ENCODE measurements at regions not wholly inside any gene's neighbourhood (a gene's known extent, or its start where the extent isn't known, plus 50 kb on each side); places are given as distances from the start of the nearest gene placed in this dataset.
"Not testable (repeated sequence)": the region's sequence is repeated elsewhere in the genome, so short reads cannot be mapped to it uniquely, and the experiment has no call there.

GRCh38 chr12:46608431-46609272 lies 217.1 kb downstream of the SLC38A4 start:
- Histone ChIP-seq H3K27me3 (no peaks in the 10 kb centered on the region), H3K36me3 (no peaks in the 10 kb centered on the region; the same call in 1 of the 2 replicates), H3K9me3 (no peaks in the 10 kb centered on the region; the same call in none of the 2 replicates), H3K4me3 (no peak overlapping the region)
- DNase-seq: no peak

DNA sequence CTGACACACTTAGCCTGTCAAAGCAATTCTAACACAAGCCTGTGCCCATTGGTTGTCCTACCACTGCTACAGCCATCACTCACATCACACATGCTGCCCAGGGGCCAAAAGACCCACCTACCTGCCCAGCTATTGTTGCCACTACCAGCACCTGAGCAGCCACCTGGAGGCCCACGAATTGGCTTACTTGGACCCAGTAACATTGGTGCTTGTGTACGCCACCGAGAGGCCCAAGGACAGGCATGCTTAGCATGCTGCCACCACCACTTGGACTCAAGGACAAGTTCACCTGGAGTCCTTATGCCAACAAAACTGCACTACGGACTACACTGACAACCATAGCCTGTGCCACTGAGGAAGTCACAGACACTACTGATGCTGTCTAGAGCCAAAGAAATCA lies 221.1 kb downstream of the SLC38A4 start:
- peaks cover 5% of the 10 kb centered on the region for H3K9me3 ChIP-seq
- H3K27me3 ChIP-seq: no peaks in the 10 kb centered on the region
- no peak overlapping the region for H3K4me3 ChIP-seq
- no peaks in the 10 kb centered on the region for H3K36me3 ChIP-seq
- DNase-seq: no peak

- no peak for DNase-seq
- Histone ChIP-seq H3K36me3 (no peaks in the 10 kb centered on the region), H3K9me3 (peaks cover 8% of the 10 kb centered on the region), H3K27me3 (no peaks in the 10 kb centered on the region), H3K4me3 (no peak overlapping the region)
These were observed 221.9 kb downstream of the SLC38A4 start for GRCh38 chr12:46603776-46604456.

- H3K9me3 ChIP-seq: peaks cover 8% of the 10 kb centered on the region
These were observed 223.3 kb downstream of the SLC38A4 start for GRCh38 chr12:46602474-46602873.

DNA sequence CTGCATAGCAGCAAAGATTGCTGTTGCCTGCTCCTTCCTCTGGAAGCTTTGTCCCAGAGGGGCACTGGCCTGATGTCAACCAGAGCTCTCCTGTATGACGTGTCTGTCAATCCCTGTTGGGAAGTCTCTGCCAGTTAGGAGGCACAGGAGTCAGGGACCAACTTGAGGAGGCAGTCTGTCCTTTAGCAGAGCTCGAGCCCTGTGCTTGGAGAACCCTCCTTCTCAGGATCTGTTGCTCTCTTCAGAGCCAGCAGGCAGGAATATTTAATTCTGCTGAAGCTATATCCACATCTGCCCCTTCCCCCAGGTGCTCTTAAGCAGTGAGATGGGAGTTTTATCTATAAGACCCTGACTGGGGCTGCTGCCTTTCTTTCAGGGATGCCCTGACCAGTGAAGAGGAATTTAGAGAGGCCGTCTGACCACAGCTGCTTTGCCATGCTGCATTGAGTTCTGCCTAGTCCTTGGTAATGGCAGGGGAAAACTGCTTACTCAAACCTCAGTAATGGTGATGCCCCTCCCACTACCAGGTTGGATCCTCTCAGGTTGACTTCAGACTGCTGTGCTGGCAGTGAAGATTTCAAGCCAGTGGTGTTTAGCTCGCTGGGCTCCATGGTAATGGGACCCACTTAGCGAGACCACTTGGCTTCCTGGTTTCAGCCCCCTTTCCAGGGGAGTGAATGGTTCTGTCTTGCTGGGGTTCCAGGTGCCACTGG lies 218.6 kb upstream of the SLC38A2 start:
- H3K4me3 ChIP-seq: no peak overlapping the region
- no peaks in the 10 kb centered on the region for H3K27me3 ChIP-seq
- H3K36me3 ChIP-seq: no peaks in the 10 kb centered on the region
- 0 out of 2 replicates have a peak, but pooled peaks cover 2% of the 10 kb centered on the region for H3K9me3 ChIP-seq
- DNase-seq: no peak

More at GRCh38 chr12:46602474-46602873, 223.3 kb downstream of the SLC38A4 start:
- Histone ChIP-seq H3K27me3 (no peaks in the 10 kb centered on the region), H3K4me3 (no peak overlapping the region), H3K36me3 (no peaks in the 10 kb centered on the region)
- DNase-seq: no peak

DNA sequence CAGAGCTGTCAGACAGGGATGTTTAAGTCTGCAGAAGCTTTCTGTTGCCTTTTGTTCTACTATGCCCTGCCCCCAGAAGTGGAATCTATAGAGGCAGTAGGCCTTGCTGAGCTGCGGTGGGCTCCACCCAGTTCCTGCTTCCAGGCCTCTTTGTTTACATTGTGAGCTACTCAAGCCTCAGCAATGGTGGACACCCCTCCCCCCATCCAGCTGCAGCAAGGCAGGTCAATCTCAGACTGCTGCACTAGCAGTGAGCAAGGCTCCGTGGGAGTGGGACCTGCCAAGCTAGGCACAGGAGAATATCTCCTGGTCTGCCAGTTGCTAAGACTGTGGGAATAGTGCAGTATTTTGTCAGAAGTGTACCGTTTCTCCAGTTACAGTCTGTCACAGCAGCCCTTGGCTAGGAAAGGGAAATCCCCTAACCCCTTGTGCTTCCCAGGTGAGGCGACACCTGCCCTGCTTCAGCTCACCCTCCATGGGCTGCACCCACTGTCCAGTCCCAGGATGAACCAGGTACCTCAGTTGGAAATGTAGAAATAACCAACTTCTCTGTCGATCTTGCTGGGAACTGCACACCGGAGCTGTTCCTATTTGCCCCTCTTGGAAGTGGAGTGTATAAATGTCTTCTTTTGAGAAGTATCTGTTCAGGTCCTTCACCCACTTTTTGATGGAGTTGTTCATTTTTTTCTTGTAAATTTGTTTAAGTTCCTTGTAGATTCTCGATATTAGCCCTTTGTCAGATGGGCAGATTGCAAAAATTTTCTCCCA lies 213.5 kb upstream of the SLC38A2 start:
- Histone ChIP-seq H3K4me3 (no peak overlapping the region), H3K27me3 (no peaks in the 10 kb centered on the region), H3K36me3 (no peaks in the 10 kb centered on the region), H3K9me3 (peaks cover 11% of the 10 kb centered on the region; the same call in 1 of the 2 replicates)
- DNase-seq: peak; percentile 13

DNA sequence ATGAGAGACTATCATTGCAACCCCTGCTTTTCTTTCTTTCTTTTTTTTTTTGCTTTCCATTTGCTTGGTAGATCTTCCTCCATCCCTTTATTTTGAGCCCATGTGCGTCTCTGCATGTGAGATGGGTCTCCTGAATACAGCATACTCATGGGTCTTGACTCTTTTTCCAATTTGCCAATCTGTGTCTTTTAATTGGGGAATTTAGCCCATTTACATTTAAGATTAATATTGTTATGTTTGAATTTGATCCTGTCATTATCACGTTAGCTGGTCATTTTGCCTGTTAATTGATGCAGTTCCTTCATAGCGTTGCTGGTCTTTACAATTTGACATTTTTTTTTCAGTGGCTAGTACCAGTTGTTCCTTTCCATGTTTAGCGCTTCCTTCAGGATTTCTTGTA lies 211.5 kb upstream of the SLC38A2 start:
- H3K36me3 ChIP-seq, H3K4me3 ChIP-seq, DNase-seq, H3K27me3 ChIP-seq: not testable (repeated sequence)
- H3K9me3 ChIP-seq: peaks cover 11% of the 10 kb centered on the region; the same call in 1 of the 2 replicates

- H3K9me3 ChIP-seq: peaks cover 11% of the 10 kb centered on the region; the same call in 1 of the 2 replicates
- DNase-seq, H3K27me3 ChIP-seq, H3K36me3 ChIP-seq, H3K4me3 ChIP-seq: not testable (repeated sequence)
These were observed 209.4 kb upstream of the SLC38A2 start for GRCh38 chr12:46581990-46582389.

DNA sequence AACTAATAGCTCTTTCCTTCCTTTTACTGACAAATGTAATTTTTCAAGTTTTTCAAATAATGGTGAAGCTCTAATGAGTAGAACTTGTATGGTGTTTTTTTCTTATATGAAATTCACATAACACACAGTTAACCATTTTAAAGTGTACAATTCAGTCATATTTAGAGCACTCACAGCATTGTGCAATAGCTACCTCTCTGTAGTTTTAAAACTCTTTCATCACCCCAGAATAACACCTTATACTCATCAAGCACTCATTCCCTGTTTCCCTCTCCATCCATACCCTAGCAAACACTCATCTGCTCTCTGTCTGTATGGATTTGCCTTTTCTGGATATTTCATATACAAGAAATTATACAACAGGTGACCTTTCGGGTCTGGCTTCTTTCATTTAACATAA lies 207.9 kb upstream of the SLC38A2 start:
- peaks cover 11% of the 10 kb centered on the region; the same call in 1 of the 2 replicates for H3K9me3 ChIP-seq
- DNase-seq: no peak
- no peaks in the 10 kb centered on the region for H3K27me3 ChIP-seq

DNA sequence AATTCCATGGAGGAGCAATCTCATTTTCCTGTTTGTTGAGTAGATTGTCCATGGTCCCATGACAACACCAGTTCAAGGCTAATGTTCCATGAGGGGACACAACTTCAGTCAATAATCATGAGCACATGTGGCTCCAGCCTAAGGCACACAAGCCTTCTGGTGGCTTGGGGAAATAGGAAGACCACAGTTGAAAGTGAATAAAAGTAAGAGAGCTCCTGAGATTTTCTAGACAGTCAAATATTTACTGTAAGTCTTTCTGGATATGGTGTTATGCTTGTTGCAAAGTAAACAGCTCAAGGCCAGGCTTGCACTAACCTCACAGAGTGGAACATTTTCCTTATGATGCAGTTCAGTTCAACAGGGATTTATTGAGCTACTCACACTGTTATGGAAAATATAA lies 206.9 kb upstream of the SLC38A2 start:
- H3K36me3 ChIP-seq: no peaks in the 10 kb centered on the region; the same call in 1 of the 2 replicates
- DNase-seq: no peak
- no peaks in the 10 kb centered on the region for H3K27me3 ChIP-seq
- peaks cover 11% of the 10 kb centered on the region; the same call in 1 of the 2 replicates for H3K9me3 ChIP-seq
- H3K4me3 ChIP-seq: no peak overlapping the region

More for the DNA sequence above, 207.9 kb upstream of the SLC38A2 start:
- Histone ChIP-seq H3K4me3 (no peak overlapping the region), H3K36me3 (no peaks in the 10 kb centered on the region)

DNA sequence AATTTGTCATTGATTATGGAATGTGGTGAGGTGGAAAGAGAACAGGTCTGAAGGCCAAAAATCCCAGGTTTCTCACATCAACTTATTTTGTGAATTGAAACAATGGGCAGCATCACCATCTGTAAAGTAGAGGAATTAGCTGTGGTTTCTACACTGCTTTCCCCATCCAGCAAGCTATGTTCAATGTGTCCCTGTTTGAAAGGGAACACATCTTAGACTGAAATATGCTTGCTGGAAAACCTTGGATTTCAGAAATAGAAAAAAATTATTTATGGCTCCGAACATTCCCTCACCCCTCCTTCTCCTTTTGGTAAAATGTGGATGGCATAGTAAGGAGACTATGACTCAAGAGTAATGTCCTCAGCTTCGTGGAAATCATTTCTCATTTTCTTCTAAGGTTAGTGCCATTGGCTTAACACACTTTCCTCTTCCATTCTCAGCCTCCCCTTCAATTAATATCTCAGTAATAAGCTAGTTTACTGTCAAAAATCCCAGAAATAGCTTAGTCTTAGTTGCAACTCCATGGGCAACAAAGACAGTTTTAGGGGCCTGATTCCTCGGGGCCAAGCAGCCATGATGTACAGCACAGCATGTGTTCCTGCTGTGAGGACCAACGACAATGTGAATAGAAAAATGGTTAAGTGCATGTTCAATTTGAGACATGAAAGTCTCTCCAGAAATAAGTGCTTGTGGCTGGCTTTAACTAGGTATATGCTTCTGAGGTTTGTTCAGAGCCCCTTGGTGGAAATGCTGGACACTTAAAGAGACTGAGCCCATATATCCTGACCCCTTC lies 205.8 kb upstream of the SLC38A2 start:
- no peaks in the 10 kb centered on the region; the same call in 1 of the 2 replicates for H3K36me3 ChIP-seq
- DNase-seq: no peak
- no peaks in the 10 kb centered on the region for H3K27me3 ChIP-seq
- peaks cover 9% of the 10 kb centered on the region; the same call in 1 of the 2 replicates for H3K9me3 ChIP-seq
- no peak overlapping the region for H3K4me3 ChIP-seq

DNA sequence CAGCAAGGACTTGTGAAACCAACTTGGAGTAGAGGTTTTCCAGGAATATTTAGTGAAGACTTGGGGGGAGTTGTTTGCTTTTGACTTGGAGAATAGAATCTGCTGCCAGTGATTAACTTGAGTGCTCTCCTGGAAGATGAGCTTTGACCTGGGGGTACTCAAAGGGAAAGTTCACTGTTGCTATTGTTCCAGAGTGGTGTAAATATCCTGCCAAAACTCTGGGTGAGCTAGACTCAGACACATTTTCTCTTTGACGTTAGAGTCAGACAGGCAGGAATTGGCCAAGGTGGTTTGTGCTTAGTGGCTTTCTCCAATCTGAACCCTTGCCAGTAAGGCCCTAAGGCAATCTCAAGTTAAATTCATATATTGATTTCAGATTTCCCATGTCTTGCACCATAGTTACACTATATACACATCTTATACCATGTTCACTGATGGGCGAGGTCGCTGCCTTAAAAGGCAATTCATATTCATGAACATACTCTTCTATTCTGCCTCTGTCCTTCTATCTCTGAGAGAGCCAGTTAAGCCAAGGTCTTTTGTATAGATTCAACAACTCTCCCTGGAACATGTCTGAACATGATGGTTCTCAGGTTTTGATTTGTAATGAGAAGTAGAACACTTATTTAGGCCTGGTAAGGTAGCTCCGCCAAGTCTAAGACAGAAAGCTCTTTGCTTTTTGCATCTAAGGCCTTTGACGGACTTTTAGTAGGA lies 204.6 kb upstream of the SLC38A2 start:
- no peak overlapping the region for H3K4me3 ChIP-seq
- no peaks in the 10 kb centered on the region; the same call in 1 of the 2 replicates for H3K36me3 ChIP-seq
- DNase-seq: no peak
- H3K9me3 ChIP-seq: peaks cover 7% of the 10 kb centered on the region; the same call in 1 of the 2 replicates
- no peaks in the 10 kb centered on the region for H3K27me3 ChIP-seq

GRCh38 chr12:46574847-46575246 lies 202.3 kb upstream of the SLC38A2 start:
- H3K27me3 ChIP-seq: no peaks in the 10 kb centered on the region
- no peaks in the 10 kb centered on the region; the same call in 1 of the 2 replicates for H3K36me3 ChIP-seq
- H3K9me3 ChIP-seq: no peaks in the 10 kb centered on the region
- H3K4me3 ChIP-seq: no peak overlapping the region
- DNase-seq: no peak

DNA sequence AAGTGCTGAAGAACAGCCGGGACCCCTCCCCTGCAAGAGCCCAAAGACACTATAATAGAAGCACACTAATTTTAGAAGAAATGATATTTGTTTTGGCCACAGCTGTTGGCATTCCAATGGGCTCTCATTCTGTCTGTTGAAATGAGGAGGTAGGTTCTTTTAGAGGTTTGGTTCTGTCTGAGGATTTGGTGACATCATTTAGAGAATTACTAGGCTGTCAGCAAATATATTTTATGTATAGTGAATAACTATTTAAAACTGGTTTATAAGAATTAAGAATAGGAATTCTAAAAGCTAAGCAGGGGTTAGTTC lies 200.7 kb upstream of the SLC38A2 start:
- peaks cover 6% of the 10 kb centered on the region for H3K9me3 ChIP-seq
- no peak overlapping the region for H3K4me3 ChIP-seq
- no peaks in the 10 kb centered on the region; the same call in 1 of the 2 replicates for H3K36me3 ChIP-seq
- DNase-seq: no peak
- H3K27me3 ChIP-seq: no peaks in the 10 kb centered on the region

Data from MG63 (cell line).